ENCODE measurements at regions not wholly inside any gene's neighbourhood (a gene's known extent, or its start where the extent isn't known, plus 50 kb on each side); places are given as distances from the start of the nearest gene placed in this dataset.

GRCh38 chr11:26070714-26071380 is 261.1 kb upstream of the ANO3 start:
- TF ChIP-seq EP300 (IDR thresholded peaks at IDR 0.05) (no peak), POLR2AphosphoS5 (IDR thresholded peaks at IDR 0.05) (no peak), POLR2A (IDR thresholded peaks at IDR 0.05) (no peak)

All from upper lobe of left lung (tissue), 4 donors.